Fibroblast of lung (primary cell): ENCODE measurements at regions not wholly inside any gene's neighbourhood (a gene's known extent, or its start where the extent isn't known, plus 50 kb on each side); places are given as distances from the start of the nearest gene placed in this dataset.

ENCODE experiments used
- DNase-seq, 2 donors: peaks; one replicate each; pipeline versions ENCODE4 v3.0.0 to v3.0.0-alpha.2; 2010; ENCODE audit warnings: low read depth in 2 of 2
- H2AFZ ChIP-seq: 2 replicates; pipeline ENCODE4 v1.5.1; 2012; ENCODE audit warnings: low read length, control low read depth, inconsistent platforms
- H3K27ac ChIP-seq: 2 replicates; pipeline ENCODE4 v1.5.1; 2011; ENCODE audit warnings: low read length, control low read depth; ENCODE audit not compliant: insufficient read depth
- H3K27me3 ChIP-seq: 2 replicates; pipeline ENCODE4 v1.5.1; 2011; ENCODE audit warnings: mild to moderate bottlenecking, low read length; ENCODE audit not compliant: control insufficient read depth, insufficient read depth
- H3K36me3 ChIP-seq: 2 replicates; pipeline ENCODE4 v1.5.1; 2011; ENCODE audit warnings: low read length; ENCODE audit not compliant: control insufficient read depth, insufficient read depth
- H3K4me1 ChIP-seq: 2 replicates; pipeline ENCODE4 v1.5.1; 2011; ENCODE audit warnings: low read length; ENCODE audit not compliant: control insufficient read depth, insufficient read depth; ENCODE audit errors: extremely low read depth
- H3K4me2 ChIP-seq: 2 replicates; pipeline ENCODE4 v1.5.1; 2011; ENCODE audit warnings: low read length, control low read depth; ENCODE audit not compliant: insufficient read depth; ENCODE audit errors: extremely low read depth
- H3K4me3 ChIP-seq, 4 experiments: fragments of 200-600 bp in 1 of 4; sonication (generic) in 1 of 4; replicated peaks in 1 of 4; 2 replicates each; pipeline ENCODE4 v1.5.1; 2011 to 2016; ENCODE audit warnings: low read length in 4 of 4, low read depth in 3 of 4, mild to moderate bottlenecking in 3 of 4, control low read depth in 2 of 4, inconsistent platforms in 1 of 4, mixed read lengths in 1 of 4; ENCODE audit not compliant: insufficient read depth in 1 of 4; ENCODE audit errors: control extremely low read depth in 1 of 4
- H3K79me2 ChIP-seq: 2 replicates; pipeline ENCODE4 v1.5.1; 2012; ENCODE audit warnings: mild to moderate bottlenecking, low read length, inconsistent platforms; ENCODE audit not compliant: control insufficient read depth, insufficient read depth
- H3K9ac ChIP-seq: 2 replicates; pipeline ENCODE4 v1.5.1; 2011; ENCODE audit warnings: mild to moderate bottlenecking, low read length, control low read depth; ENCODE audit not compliant: insufficient read depth
- H3K9me3 ChIP-seq: 2 replicates; pipeline ENCODE4 v1.5.1; 2012; ENCODE audit warnings: low read depth, low read length; ENCODE audit not compliant: control insufficient read depth, insufficient read depth
- H4K20me1 ChIP-seq: 2 replicates; pipeline ENCODE4 v1.5.1; 2011; ENCODE audit warnings: low read length; ENCODE audit not compliant: control insufficient read depth, insufficient read depth; ENCODE audit errors: extremely low read depth
- CTCF ChIP-seq, 2 donors: IDR thresholded peaks in 1 of 2; conservative IDR thresholded peaks in 1 of 2; 1 replicate in 1 of 2; 2 replicates in 1 of 2; pipeline ENCODE4 v1.5.1; 2011 to 2012; ENCODE audit warnings: low read length in 2 of 2, control low read depth in 1 of 2, inconsistent platforms in 1 of 2, low read depth in 1 of 2, mild to moderate bottlenecking in 1 of 2
- EZH2 ChIP-seq: IDR thresholded peaks from 2 replicates; pipeline ENCODE4 v1.5.1; 2012; ENCODE audit warnings: low read length, control low read depth, mild to moderate bottlenecking; ENCODE audit errors: missing control alignments

GRCh38 chr6:19269341-19269898 lies 567.8 kb upstream of the ID4 start:
- no peaks in the 10 kb centered on the region for H3K27me3 ChIP-seq
- no peak overlapping the region for H3K4me2 ChIP-seq
- H3K9ac ChIP-seq, result no peak overlapping the region
- no peaks in the 10 kb centered on the region for H3K4me1 ChIP-seq
- no peaks in the 10 kb centered on the region for H3K79me2 ChIP-seq
- H3K36me3 ChIP-seq, result no peaks in the 10 kb centered on the region
- H4K20me1 ChIP-seq, result no peaks in the 10 kb centered on the region
- H3K9me3 ChIP-seq, result no peaks in the 10 kb centered on the region
- H3K27ac ChIP-seq, result no peak overlapping the region
- no peak for TF ChIP-seq EZH2
- TF ChIP-seq CTCF (conservative IDR thresholded peaks at IDR 0.05 in 1 of 2, IDR thresholded peaks at IDR 0.05 in 1 of 2; ENCODE audit: low read depth in 1 of 2, low read length in 2 of 2), result no peak
- no peak for DNase-seq
- no peak overlapping the region for H2AFZ ChIP-seq
- no peak overlapping the region for H3K4me3 ChIP-seq

- Histone ChIP-seq H4K20me1 (no peaks in the 10 kb centered on the region), H3K27me3 (no peaks in the 10 kb centered on the region), H3K36me3 (no peaks in the 10 kb centered on the region), H3K27ac (no peak overlapping the region), H3K9ac (no peak overlapping the region), H3K79me2 (no peaks in the 10 kb centered on the region), H2AFZ (no peak overlapping the region), H3K4me2 (no peak overlapping the region), H3K9me3 (no peaks in the 10 kb centered on the region), H3K4me1 (no peaks in the 10 kb centered on the region), H3K4me3 (no peak overlapping the region)
- no peak for DNase-seq
- TF ChIP-seq EZH2 (no peak), CTCF (conservative IDR thresholded peaks at IDR 0.05 in 1 of 2, IDR thresholded peaks at IDR 0.05 in 1 of 2; ENCODE audit: low read depth in 1 of 2, low read length in 2 of 2) (no peak)
These were observed 566.6 kb upstream of the ID4 start for GRCh38 chr6:19270616-19271015.

DNA sequence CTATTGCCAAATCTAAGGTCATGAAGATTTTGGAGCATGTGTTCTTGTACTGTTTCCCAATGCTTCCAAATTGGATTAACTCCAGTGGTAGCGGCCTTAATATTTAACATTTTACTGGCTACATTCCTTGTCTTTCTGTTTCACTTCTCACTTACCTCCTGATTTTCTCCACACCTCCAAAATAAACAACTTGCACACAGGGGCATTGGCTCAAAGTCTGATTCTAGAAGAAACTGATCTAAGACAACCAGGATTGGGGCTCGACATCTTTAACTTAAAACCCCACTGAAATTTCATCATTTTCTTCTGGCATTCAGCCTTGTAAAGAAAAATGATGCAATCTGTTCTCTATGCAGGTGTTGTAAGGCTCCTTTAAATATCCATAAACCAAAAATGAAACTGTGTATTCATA lies 557.9 kb upstream of the ID4 start:
- no peak overlapping the region for H3K27ac ChIP-seq
- no peaks in the 10 kb centered on the region for H4K20me1 ChIP-seq
- no peaks in the 10 kb centered on the region for H3K4me1 ChIP-seq
- no peaks in the 10 kb centered on the region for H3K27me3 ChIP-seq
- TF ChIP-seq CTCF (conservative IDR thresholded peaks at IDR 0.05 in 1 of 2, IDR thresholded peaks at IDR 0.05 in 1 of 2; ENCODE audit: low read depth in 1 of 2, low read length in 2 of 2) (no peak), EZH2 (no peak)
- no peaks in the 10 kb centered on the region for H3K9me3 ChIP-seq
- H3K36me3 ChIP-seq, result no peaks in the 10 kb centered on the region
- no peak overlapping the region for H3K9ac ChIP-seq
- H3K79me2 ChIP-seq, result no peaks in the 10 kb centered on the region
- H3K4me3 ChIP-seq, result no peak overlapping the region
- H2AFZ ChIP-seq, result no peak overlapping the region
- H3K4me2 ChIP-seq, result no peak overlapping the region
- peak in 1 of 2 donors; percentile 65 for DNase-seq
